Stimulated activated CD4-positive, alpha-beta T cell treated with anti-CD3 and anti-CD28 coated beads, TNF-alpha, amount 100 ng/mL, for 1 hour (primary cell): ENCODE measurements at regions not wholly inside any gene's neighbourhood (a gene's known extent, or its start where the extent isn't known, plus 50 kb on each side); places are given as distances from the start of the nearest gene placed in this dataset.

Experiments
- DNase-seq, 3 donors: peaks; one replicate each; pipeline ENCODE4 v3.0.0-alpha.2; 2020; ENCODE audit warnings: low read depth in 3 of 3, low spot score in 1 of 3

GRCh38 chr2:237150186-237150585, 64.5 kb downstream of the COPS8 start:
- no peak for DNase-seq

- DNase-seq = no peak
Observed at GRCh38 chr2:237150831-237151375, 65.2 kb downstream of the COPS8 start.

- no peak for DNase-seq
Observed at GRCh38 chr2:237152361-237152760, 66.7 kb downstream of the COPS8 start.

GRCh38 chr2:237153181-237153580, 67.5 kb downstream of the COPS8 start:
- DNase-seq = no peak

GRCh38 chr2:237154082-237154638, 68.5 kb downstream of the COPS8 start:
- DNase-seq = peak in 1 of 3 donors; percentile 2

- DNase-seq = no peak
Observed at GRCh38 chr2:237154884-237155851, 69.5 kb downstream of the COPS8 start.

GRCh38 chr2:237156031-237156856, 70.6 kb downstream of the COPS8 start:
- no peak for DNase-seq

- DNase-seq = no peak
Observed at GRCh38 chr2:237156857-237157779, 71.4 kb downstream of the COPS8 start.

GRCh38 chr2:237157780-237158102, 72.1 kb downstream of the COPS8 start:
- DNase-seq = no peak

- DNase-seq = no peak
Observed at GRCh38 chr2:237158194-237158593, 72.5 kb downstream of the COPS8 start.

- no peak for DNase-seq
Observed at GRCh38 chr2:237159006-237159911, 73.6 kb downstream of the COPS8 start.

GRCh38 chr2:237160271-237160919, 74.7 kb downstream of the COPS8 start:
- DNase-seq = no peak

GRCh38 chr2:237161189-237161588, 75.5 kb downstream of the COPS8 start:
- no peak for DNase-seq

GRCh38 chr2:237162959-237163358, 77.3 kb downstream of the COPS8 start:
- DNase-seq = no peak

- no peak for DNase-seq
Observed at GRCh38 chr2:237164474-237165042, 78.9 kb downstream of the COPS8 start.

- no peak for DNase-seq
Observed at GRCh38 chr2:237165405-237166276, 80.0 kb downstream of the COPS8 start.

- no peak for DNase-seq
Observed at GRCh38 chr2:237167038-237167437, 81.3 kb downstream of the COPS8 start.

- DNase-seq = no peak
Observed at GRCh38 chr2:237167934-237168333, 82.2 kb downstream of the COPS8 start.
